ENCODE measurements at regions not wholly inside any gene's neighbourhood (a gene's known extent, or its start where the extent isn't known, plus 50 kb on each side); places are given as distances from the start of the nearest gene placed in this dataset.
A peak's percentile ranks its signal among the peaks of the same experiment; 100 is the strongest.

- H3K9ac ChIP-seq (ENCODE audit: insufficient read depth in 1 of 2, low read depth in 2 of 2, low read length in 2 of 2) = no peak overlapping the region
Measured at GRCh38 chr2:149744865-149745264, 157.3 kb upstream of the MMADHC start.

GRCh38 chr2:149743842-149744448, 156.4 kb upstream of the MMADHC start:
- 5% methylated on average over 6 of the region's 6 CpGs for WGBS (ENCODE audit: insufficient coverage, low coverage, missing lambda C conversion rate)
- DNase-seq (ENCODE audit: extremely low read depth in 1 of 4, low spot score in 3 of 4) (no peak), ATAC-seq (no peak), FAIRE-seq (no peak)
- Histone ChIP-seq H3K4me1 (replicated peaks in 1 of 2; ENCODE audit: control insufficient read depth in 2 of 2, insufficient read depth in 2 of 2, low read length in 2 of 2) (no peaks in the 10 kb centered on the region), H2AFZ (ENCODE audit: low read depth, low read length) (no peak overlapping the region), H3K36me3 (ENCODE audit: control insufficient read depth, insufficient read depth, low read length) (no peaks in the 10 kb centered on the region), H3K9ac (ENCODE audit: insufficient read depth in 1 of 2, low read depth in 2 of 2, low read length in 2 of 2) (no peak overlapping the region), H3K79me2 (ENCODE audit: control insufficient read depth, insufficient read depth, low read length) (no peaks in the 10 kb centered on the region), H3K4me2 (ENCODE audit: insufficient read depth, low read length) (no peak overlapping the region), H3K27ac (ENCODE audit: extremely low read depth, low read depth, low read length) (no peak overlapping the region), H3K9me1 (ENCODE audit: control insufficient read depth, insufficient read depth, low read length) (no peaks in the 10 kb centered on the region), H3K27me3 (ENCODE audit: control insufficient read depth in 2 of 2, insufficient read depth in 2 of 2, low read length in 2 of 2) (no peaks in the 10 kb centered on the region), H3K9me3 (replicated peaks; ENCODE audit: control insufficient read depth, insufficient read depth, low read depth, low read length) (no peaks in the 10 kb centered on the region), H3K4me3 (no peak overlapping the region), H4K20me1 (replicated peaks; ENCODE audit: control insufficient read depth, insufficient read depth, low read length) (no peaks in the 10 kb centered on the region)
- TF ChIP-seq KDM2B (CRISPR knock-in tag; IDR thresholded peaks at IDR 0.05) (no peak), ARID1B (IDR thresholded peaks at IDR 0.05) (no peak), RHOXF2B (CRISPR knock-in tag; conservative IDR thresholded peaks at IDR 0.05) (no peak), ZSCAN32 (CRISPR knock-in tag; IDR thresholded peaks at IDR 0.05) (no peak), ETV1 (tag; conservative IDR thresholded peaks at IDR 0.05; ENCODE audit: low read depth) (no peak), STAG1 (CRISPR knock-in tag; IDR thresholded peaks at IDR 0.05; ENCODE audit: borderline replicate concordance) (no peak), ZNF561 (CRISPR knock-in tag; conservative IDR thresholded peaks at IDR 0.05) (no peak), KLF10 (CRISPR knock-in tag; IDR thresholded peaks at IDR 0.05) (no peak), TBP (optimal IDR thresholded peaks at IDR 0.05; ENCODE audit: low read depth, low read length) (no peak), ZNF398 (CRISPR knock-in tag; IDR thresholded peaks at IDR 0.05) (no peak)
- in situ Hi-C loops (cut with MboI) = no loop called here
- BruUV-seq (replicated peaks) = no TSS peak
- POLR2A ChIA-PET = no interaction called here
- CTCF ChIA-PET (ENCODE audit: low intra/inter-chr PET ratio) = no interaction called here
- intact Hi-C loops (cut with micrococcal nuclease) = no loop called here

More at GRCh38 chr2:149744865-149745264, 157.3 kb upstream of the MMADHC start:
- ATAC-seq (no peak), FAIRE-seq (no peak), DNase-seq (ENCODE audit: extremely low read depth in 1 of 4, low spot score in 3 of 4) (no peak)
- H3K4me3 ChIP-seq = no peak overlapping the region
- H4K20me1 ChIP-seq (replicated peaks; ENCODE audit: control insufficient read depth, insufficient read depth, low read length) = no peaks in the 10 kb centered on the region
- ChIA-PET POLR2A (no interaction called here), CTCF (ENCODE audit: low intra/inter-chr PET ratio) (no interaction called here)
- WGBS (ENCODE audit: insufficient coverage, low coverage, missing lambda C conversion rate) = 1% methylated on average over 5 of the region's 5 CpGs
- no peak overlapping the region for H3K27ac ChIP-seq (ENCODE audit: extremely low read depth, low read depth, low read length)
- H2AFZ ChIP-seq (ENCODE audit: low read depth, low read length) = no peak overlapping the region
- no peak overlapping the region for H3K4me2 ChIP-seq (ENCODE audit: insufficient read depth, low read length)
- intact Hi-C loops (cut with micrococcal nuclease) = no loop called here
- no peaks in the 10 kb centered on the region for H3K4me1 ChIP-seq (replicated peaks in 1 of 2; ENCODE audit: control insufficient read depth in 2 of 2, insufficient read depth in 2 of 2, low read length in 2 of 2)
- H3K9me3 ChIP-seq (replicated peaks; ENCODE audit: control insufficient read depth, insufficient read depth, low read depth, low read length) = no peaks in the 10 kb centered on the region
- TF ChIP-seq, protein P1, sequence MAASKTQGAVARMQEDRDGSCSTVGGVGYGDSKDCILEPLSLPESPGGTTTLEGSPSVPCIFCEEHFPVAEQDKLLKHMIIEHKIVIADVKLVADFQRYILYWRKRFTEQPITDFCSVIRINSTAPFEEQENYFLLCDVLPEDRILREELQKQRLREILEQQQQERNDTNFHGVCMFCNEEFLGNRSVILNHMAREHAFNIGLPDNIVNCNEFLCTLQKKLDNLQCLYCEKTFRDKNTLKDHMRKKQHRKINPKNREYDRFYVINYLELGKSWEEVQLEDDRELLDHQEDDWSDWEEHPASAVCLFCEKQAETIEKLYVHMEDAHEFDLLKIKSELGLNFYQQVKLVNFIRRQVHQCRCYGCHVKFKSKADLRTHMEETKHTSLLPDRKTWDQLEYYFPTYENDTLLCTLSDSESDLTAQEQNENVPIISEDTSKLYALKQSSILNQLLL (CRISPR knock-in tag; IDR thresholded peaks at IDR 0.05; ENCODE audit: borderline replicate concordance) = no peak
- no peak for TF ChIP-seq SUPT5H (IDR thresholded peaks at IDR 0.05)
- TF ChIP-seq MAFG (tag; conservative IDR thresholded peaks at IDR 0.05) = peak; percentile 45; the same call in 1 of the 2 replicates
- no peak for TF ChIP-seq SMARCA4 (IDR thresholded peaks at IDR 0.05)
- no peaks in the 10 kb centered on the region for H3K36me3 ChIP-seq (ENCODE audit: control insufficient read depth, insufficient read depth, low read length)
- H3K79me2 ChIP-seq (ENCODE audit: control insufficient read depth, insufficient read depth, low read length) = no peaks in the 10 kb centered on the region
- H3K27me3 ChIP-seq (ENCODE audit: control insufficient read depth in 2 of 2, insufficient read depth in 2 of 2, low read length in 2 of 2) = no peaks in the 10 kb centered on the region
- in situ Hi-C loops (cut with MboI) = no loop called here
- H3K9me1 ChIP-seq (ENCODE audit: control insufficient read depth, insufficient read depth, low read length) = no peaks in the 10 kb centered on the region
- no TSS peak for BruUV-seq (replicated peaks)

Data from K562 (cell line).